ENCODE measurements at regions not wholly inside any gene's neighbourhood (a gene's known extent, or its start where the extent isn't known, plus 50 kb on each side); places are given as distances from the start of the nearest gene placed in this dataset.

GRCh38 chr6:145178391-145178790 is 556.9 kb downstream of the EPM2A start:
- POLR2A ChIA-PET (ENCODE audit: low non-redundant PET): no interaction called here

GRCh38 chr6:145187491-145188206 is 547.7 kb downstream of the EPM2A start:
- CTCF ChIA-PET: interaction anchor here (0.7 kb wide), 1 partner anchor 570 kb away, joined by 3 read pairs; no protein-coding TSS in a partner anchor

More at GRCh38 chr6:145178391-145178790, 556.9 kb downstream of the EPM2A start:
- TF ChIP-seq, protein P1, sequence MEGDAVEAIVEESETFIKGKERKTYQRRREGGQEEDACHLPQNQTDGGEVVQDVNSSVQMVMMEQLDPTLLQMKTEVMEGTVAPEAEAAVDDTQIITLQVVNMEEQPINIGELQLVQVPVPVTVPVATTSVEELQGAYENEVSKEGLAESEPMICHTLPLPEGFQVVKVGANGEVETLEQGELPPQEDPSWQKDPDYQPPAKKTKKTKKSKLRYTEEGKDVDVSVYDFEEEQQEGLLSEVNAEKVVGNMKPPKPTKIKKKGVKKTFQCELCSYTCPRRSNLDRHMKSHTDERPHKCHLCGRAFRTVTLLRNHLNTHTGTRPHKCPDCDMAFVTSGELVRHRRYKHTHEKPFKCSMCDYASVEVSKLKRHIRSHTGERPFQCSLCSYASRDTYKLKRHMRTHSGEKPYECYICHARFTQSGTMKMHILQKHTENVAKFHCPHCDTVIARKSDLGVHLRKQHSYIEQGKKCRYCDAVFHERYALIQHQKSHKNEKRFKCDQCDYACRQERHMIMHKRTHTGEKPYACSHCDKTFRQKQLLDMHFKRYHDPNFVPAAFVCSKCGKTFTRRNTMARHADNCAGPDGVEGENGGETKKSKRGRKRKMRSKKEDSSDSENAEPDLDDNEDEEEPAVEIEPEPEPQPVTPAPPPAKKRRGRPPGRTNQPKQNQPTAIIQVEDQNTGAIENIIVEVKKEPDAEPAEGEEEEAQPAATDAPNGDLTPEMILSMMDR (conservative IDR thresholded peaks at IDR 0.05; ENCODE audit: low read depth): no peak
- no peak overlapping the region for H3K27ac ChIP-seq
- DNase-seq (ENCODE audit: low spot score): no peak
- CTCF ChIA-PET: interaction anchor here (0.8 kb wide), 1 partner anchor 33 kb away, joined by 3 read pairs; no protein-coding TSS in a partner anchor

GRCh38 chr6:145189836-145190235 is 545.5 kb downstream of the EPM2A start:
- no peak for DNase-seq (ENCODE audit: low spot score)
- POLR2A ChIA-PET (ENCODE audit: low non-redundant PET): no interaction called here
- TF ChIP-seq, protein P1 (conservative IDR thresholded peaks at IDR 0.05; ENCODE audit: low read depth): no peak
- CTCF ChIA-PET: no interaction called here
- no peak overlapping the region for H3K27ac ChIP-seq

More at GRCh38 chr6:145187491-145188206, 547.7 kb downstream of the EPM2A start:
- no peak for DNase-seq (ENCODE audit: low spot score)
- POLR2A ChIA-PET (ENCODE audit: low non-redundant PET): no interaction called here
- no peak overlapping the region for H3K27ac ChIP-seq
- TF ChIP-seq, protein P1 (conservative IDR thresholded peaks at IDR 0.05; ENCODE audit: low read depth): no peak

GRCh38 chr6:145194389-145194788 is 540.9 kb downstream of the EPM2A start:
- POLR2A ChIA-PET (ENCODE audit: low non-redundant PET): no interaction called here
- TF ChIP-seq, protein P1 (conservative IDR thresholded peaks at IDR 0.05; ENCODE audit: low read depth): no peak
- CTCF ChIA-PET: no interaction called here
- no peak overlapping the region for H3K27ac ChIP-seq
- DNase-seq (ENCODE audit: low spot score): no peak

- CTCF ChIA-PET: no interaction called here
- H3K27ac ChIP-seq: no peak overlapping the region
- TF ChIP-seq, protein P1 (conservative IDR thresholded peaks at IDR 0.05; ENCODE audit: low read depth): no peak
- DNase-seq (ENCODE audit: low spot score): no peak
- POLR2A ChIA-PET (ENCODE audit: low non-redundant PET): no interaction called here
Observed at GRCh38 chr6:145199961-145200360, 535.4 kb downstream of the EPM2A start.

GRCh38 chr6:145204301-145204700 is 531.0 kb downstream of the EPM2A start:
- CTCF ChIA-PET: no interaction called here
- no peak for DNase-seq (ENCODE audit: low spot score)
- POLR2A ChIA-PET (ENCODE audit: low non-redundant PET): no interaction called here
- H3K27ac ChIP-seq: no peak overlapping the region
- TF ChIP-seq, protein P1 (conservative IDR thresholded peaks at IDR 0.05; ENCODE audit: low read depth): no peak

All from RWPE1 (cell line).